ENCODE measurements at regions not wholly inside any gene's neighbourhood (a gene's known extent, or its start where the extent isn't known, plus 50 kb on each side); places are given as distances from the start of the nearest gene placed in this dataset.
A peak's percentile ranks its signal among the peaks of the same experiment; 100 is the strongest.

GRCh38 chr1:192418552-192419285 is 101.9 kb downstream of the RGS21 start:
- DNase-seq (ENCODE audit: low read depth), result peak; percentile 8

DNA sequence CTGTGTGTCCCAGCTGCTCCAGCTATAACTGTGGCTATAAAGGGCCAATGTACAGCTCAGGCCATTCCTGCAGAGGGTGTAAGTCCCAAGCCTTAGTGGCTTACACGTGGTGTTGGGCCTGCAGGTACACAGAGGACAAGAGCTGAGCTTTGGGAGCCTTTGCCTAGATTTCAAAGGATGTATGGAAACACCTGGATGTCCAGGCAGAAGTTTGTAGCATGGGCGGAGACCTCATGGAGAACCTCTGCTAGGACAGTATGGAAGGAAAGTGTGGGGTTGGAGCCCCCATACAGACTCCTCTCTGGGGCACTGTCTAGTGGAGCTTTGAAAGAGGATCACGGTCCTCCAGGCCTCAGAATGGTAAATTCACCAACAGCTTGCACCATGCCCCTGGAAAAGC is 113.9 kb downstream of the RGS21 start:
- H3K4me3 ChIP-seq (replicated peaks; ENCODE audit: low read depth, low read length), result no peak overlapping the region
- no peak for TF ChIP-seq CTCF (IDR thresholded peaks at IDR 0.05; ENCODE audit: low read length, missing control alignments)
- DNase-seq (ENCODE audit: low read depth), result no peak

More at GRCh38 chr1:192418552-192419285, 101.9 kb downstream of the RGS21 start:
- TF ChIP-seq CTCF (IDR thresholded peaks at IDR 0.05; ENCODE audit: low read length, missing control alignments), result no peak
- no peak overlapping the region for H3K4me3 ChIP-seq (replicated peaks; ENCODE audit: low read depth, low read length)

- TF ChIP-seq CTCF (IDR thresholded peaks at IDR 0.05; ENCODE audit: low read length, missing control alignments), result no peak
- DNase-seq (ENCODE audit: low read depth), result no peak
- no peak overlapping the region for H3K4me3 ChIP-seq (replicated peaks; ENCODE audit: low read depth, low read length)
Measured at GRCh38 chr1:192435704-192436103, 118.9 kb downstream of the RGS21 start.

GRCh38 chr1:192436441-192437078 is 119.8 kb downstream of the RGS21 start:
- no peak for DNase-seq (ENCODE audit: low read depth)
- TF ChIP-seq CTCF (IDR thresholded peaks at IDR 0.05; ENCODE audit: low read length, missing control alignments), result no peak
- no peak overlapping the region for H3K4me3 ChIP-seq (replicated peaks; ENCODE audit: low read depth, low read length)

DNA sequence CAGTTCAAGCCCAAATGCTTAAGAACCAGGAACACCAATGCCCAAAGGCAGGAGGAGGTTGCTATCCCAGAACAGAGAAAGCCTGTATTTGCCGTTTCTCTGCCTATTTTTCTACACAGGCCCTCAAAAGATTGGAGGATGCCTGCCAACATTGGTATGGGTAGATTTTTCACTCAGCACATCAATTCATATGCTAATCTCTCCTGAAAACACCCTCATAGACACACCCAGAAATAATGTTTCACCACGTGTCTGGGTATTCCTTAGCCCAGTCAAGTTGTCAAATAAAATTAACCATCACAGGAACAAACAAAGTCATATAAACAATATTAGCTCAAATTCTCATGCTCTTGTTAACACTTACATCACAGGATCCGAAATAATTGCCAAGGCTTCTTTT is 121.9 kb downstream of the RGS21 start:
- H3K4me3 ChIP-seq (replicated peaks; ENCODE audit: low read depth, low read length), result no peak overlapping the region
- DNase-seq (ENCODE audit: low read depth), result no peak
- no peak for TF ChIP-seq CTCF (IDR thresholded peaks at IDR 0.05; ENCODE audit: low read length, missing control alignments)

DNA sequence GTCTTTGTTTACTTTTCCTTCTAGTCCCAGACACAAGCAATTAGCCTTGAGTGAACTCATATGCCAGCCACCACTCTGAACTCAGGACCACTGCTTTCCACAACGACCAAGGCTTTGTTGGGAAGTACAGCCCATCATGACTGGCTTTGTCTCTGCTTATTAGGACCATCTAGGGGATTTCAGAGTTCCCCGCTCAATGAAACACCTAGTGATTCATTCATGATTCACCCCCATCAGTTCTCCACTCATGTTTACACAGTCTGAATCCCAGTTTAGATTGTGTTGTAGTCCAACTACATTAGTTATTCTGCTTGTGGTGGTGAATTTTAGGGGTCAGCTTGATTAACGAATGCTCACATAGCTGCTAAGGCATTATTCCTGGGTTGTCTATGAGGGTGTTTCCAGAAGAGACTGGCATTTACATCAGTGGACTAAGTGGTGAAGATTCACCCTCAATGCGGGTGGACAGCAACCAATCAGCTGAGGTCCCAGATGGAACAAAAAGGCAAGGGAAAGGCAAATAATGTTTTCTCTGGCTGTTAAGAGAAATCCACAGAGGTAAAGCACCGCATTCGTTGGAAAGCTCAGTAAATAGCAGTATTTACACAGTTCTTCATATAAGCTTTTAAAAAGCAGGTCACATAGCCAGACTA is 122.7 kb downstream of the RGS21 start:
- no peak for TF ChIP-seq CTCF (IDR thresholded peaks at IDR 0.05; ENCODE audit: low read length, missing control alignments)
- peak; percentile 58 for DNase-seq (ENCODE audit: low read depth)
- no peak overlapping the region for H3K4me3 ChIP-seq (replicated peaks; ENCODE audit: low read depth, low read length)
